IMR-90 (cell line): ENCODE measurements at regions not wholly inside any gene's neighbourhood (a gene's known extent, or its start where the extent isn't known, plus 50 kb on each side); places are given as distances from the start of the nearest gene placed in this dataset.

Experiments used
- ATAC-seq: fragments of 200-7000 bp; cut with Tn5 transposase; 2 replicates; pipeline ENCODE4 v1.9.1; 2020; ENCODE audit warnings: low read depth, mild to moderate bottlenecking, moderate library complexity
- BruUV-seq: library from RNA; stranded (reverse); fragments of 400-500 nt; replicated peaks from 2 replicates; lab custom pipeline; 2021; lab: Mats Ljungman, UMichigan
- CTCF ChIA-PET: fragments of 300-600 bp; formaldehyde crosslinking; extraction: SDS; loops from one replicate; lab custom pipeline; 2021; ENCODE audit warnings: antibody characterized with exemption; lab: Yijun Ruan, JAX
- POLR2A ChIA-PET: fragments of 300-600 bp; sonication (Branson Sonifier 250); formaldehyde crosslinking; loops from one replicate; lab custom pipeline; 2022; ENCODE audit warnings: antibody characterized with exemption; ENCODE audit not compliant: unreplicated experiment; lab: Charles Lee
- DNase-seq: peaks from one replicate; pipeline ENCODE4 v3.0.0; 2013
- H2AFZ ChIP-seq: replicated peaks from 2 replicates; pipeline ENCODE3; 2013; ENCODE audit warnings: low read length, mild to moderate bottlenecking; ENCODE audit not compliant: poor library complexity
- H2AK5ac ChIP-seq: 2 replicates; pipeline ENCODE4 v1.6.1; 2013; ENCODE audit warnings: low read depth, low read length, inconsistent platforms
- H2AK9ac ChIP-seq: replicated peaks from 2 replicates; pipeline ENCODE3; 2013; ENCODE audit warnings: mild to moderate bottlenecking, low read depth, low read length, moderate library complexity; ENCODE audit not compliant: poor library complexity
- H2BK120ac ChIP-seq: 2 replicates; pipeline ENCODE4 v1.6.1; 2013; ENCODE audit warnings: low read depth, low read length, inconsistent platforms
- H2BK15ac ChIP-seq: 3 replicates; pipeline ENCODE4 v1.6.1; 2013; ENCODE audit warnings: low read depth, low read length, inconsistent platforms
- H2BK20ac ChIP-seq: 2 replicates; pipeline ENCODE4 v1.6.1; 2013; ENCODE audit warnings: low read depth, mild to moderate bottlenecking, inconsistent platforms, low read length, moderate library complexity
- H2BK5ac ChIP-seq: 2 replicates; pipeline ENCODE4 v1.6.1; 2013; ENCODE audit warnings: mild to moderate bottlenecking, low read depth, low read length, inconsistent platforms; ENCODE audit not compliant: poor library complexity, severe bottlenecking
- H3K14ac ChIP-seq: replicated peaks from 2 replicates; pipeline ENCODE4 v1.6.1; 2013; ENCODE audit warnings: low read depth, low read length, inconsistent platforms
- H3K18ac ChIP-seq: 2 replicates; pipeline ENCODE4 v1.6.1; 2013; ENCODE audit warnings: low read depth, low read length, control low read depth
- H3K23ac ChIP-seq: 2 replicates; pipeline ENCODE4 v1.6.1; 2013; ENCODE audit warnings: low read depth, low read length, inconsistent platforms
- H3K27ac ChIP-seq: 2 replicates; pipeline ENCODE4 v1.5.1; 2013; ENCODE audit warnings: mild to moderate bottlenecking, control low read depth, low read length; ENCODE audit not compliant: insufficient read depth
- H3K27me3 ChIP-seq: 2 replicates; pipeline ENCODE4 v1.6.1; 2013; ENCODE audit warnings: low read length; ENCODE audit not compliant: control insufficient read depth, insufficient read depth
- H3K36me3 ChIP-seq: 2 replicates; pipeline ENCODE4 v1.6.1; 2013; ENCODE audit warnings: low read length, mixed read lengths; ENCODE audit not compliant: control insufficient read depth, insufficient read depth
- H3K4ac ChIP-seq: 2 replicates; pipeline ENCODE4 v1.6.1; 2013; ENCODE audit warnings: low read depth, low read length, inconsistent platforms
- H3K4me1 ChIP-seq: 2 replicates; pipeline ENCODE4 v1.6.1; 2013; ENCODE audit warnings: low read length, mixed read lengths; ENCODE audit not compliant: control insufficient read depth, insufficient read depth
- H3K4me2 ChIP-seq: 2 replicates; pipeline ENCODE4 v1.6.1; 2013; ENCODE audit warnings: low read depth, mild to moderate bottlenecking, control low read depth, low read length, moderate library complexity
- H3K4me3 ChIP-seq: 2 replicates; pipeline ENCODE4 v1.5.1; 2013; ENCODE audit warnings: low read depth, mild to moderate bottlenecking, control low read depth, low read length, moderate library complexity; ENCODE audit not compliant: insufficient read depth
- H3K56ac ChIP-seq: 2 replicates; pipeline ENCODE4 v1.6.1; 2013; ENCODE audit warnings: low read length, inconsistent platforms; ENCODE audit not compliant: insufficient read depth; ENCODE audit errors: extremely low read depth
- H3K79me1 ChIP-seq, 2 experiments: 2 replicates each; pipeline ENCODE4 v1.6.1; 2013; ENCODE audit warnings: low read length in 2 of 2, inconsistent platforms in 1 of 2, low read depth in 1 of 2
- H3K9ac ChIP-seq: 2 replicates; pipeline ENCODE4 v1.6.1; 2013; ENCODE audit warnings: low read depth, low read length, control low read depth
- H3K9me1 ChIP-seq: 2 replicates; pipeline ENCODE4 v1.6.1; 2013; ENCODE audit warnings: low read length, inconsistent platforms; ENCODE audit not compliant: insufficient read depth
- H3K9me3 ChIP-seq: 2 replicates; pipeline ENCODE4 v1.6.1; 2013; ENCODE audit warnings: low read length; ENCODE audit not compliant: control insufficient read depth, insufficient read depth
- H4K20me1 ChIP-seq: 2 replicates; pipeline ENCODE4 v1.6.1; 2013; ENCODE audit warnings: low read length, inconsistent platforms; ENCODE audit not compliant: insufficient read depth
- H4K5ac ChIP-seq: 2 replicates; pipeline ENCODE4 v1.6.1; 2013; ENCODE audit warnings: mild to moderate bottlenecking, low read depth, low read length, control low read depth
- H4K8ac ChIP-seq, 2 experiments: 2 replicates each; pipeline ENCODE4 v1.6.1; 2013; ENCODE audit warnings: low read depth in 2 of 2, low read length in 2 of 2, control low read depth in 1 of 2, inconsistent platforms in 1 of 2
- H4K91ac ChIP-seq: 2 replicates; pipeline ENCODE4 v1.6.1; 2013; ENCODE audit warnings: low read depth, low read length, inconsistent platforms; ENCODE audit not compliant: insufficient read depth
- BHLHE40 ChIP-seq: fragments of 150-350 bp; IDR thresholded peaks from 2 replicates; pipeline ENCODE4 v1.6.1; 2016; ENCODE audit warnings: mild to moderate bottlenecking, low read depth, low read length
- CHD1 ChIP-seq: IDR thresholded peaks from 2 replicates; pipeline ENCODE4 v1.6.1; 2012; ENCODE audit warnings: low read depth, low read length, improper control_type of control experiment
- MAZ ChIP-seq: IDR thresholded peaks from 2 replicates; pipeline ENCODE4 v1.6.1; 2012; ENCODE audit warnings: low read depth, mild to moderate bottlenecking, low read length, improper control_type of control experiment, moderate library complexity, borderline replicate concordance
- RAD21 ChIP-seq: IDR thresholded peaks from 2 replicates; pipeline ENCODE4 v1.6.1; 2012; ENCODE audit warnings: low read length, improper control_type of control experiment
- RCOR1 ChIP-seq: IDR thresholded peaks from 2 replicates; pipeline ENCODE4 v1.6.1; 2012; ENCODE audit warnings: mild to moderate bottlenecking, low read length, improper control_type of control experiment; ENCODE audit not compliant: insufficient replicate concordance
- RFX5 ChIP-seq: IDR thresholded peaks from 2 replicates; pipeline ENCODE4 v1.8.0; 2012; ENCODE audit warnings: low read depth, mild to moderate bottlenecking, low read length, moderate library complexity
- SMC3 ChIP-seq: fragments of 150-350 bp; IDR thresholded peaks from 2 replicates; pipeline ENCODE4 v1.6.1; 2016; ENCODE audit warnings: low read depth, mild to moderate bottlenecking, antibody characterized with exemption, low read length, moderate library complexity
- dilution Hi-C: fragments of 300-500 bp; cut with HindIII; formaldehyde crosslinking; loops from one replicate; pipeline ENCODE4 v1.14.3; 2018; ENCODE audit warnings: low sequenced_read_pairs; ENCODE audit not compliant: unreplicated experiment
- in situ Hi-C: fragments of 300-500 bp; cut with MboI; formaldehyde crosslinking; loops from 3 replicates; pipeline ENCODE4 v1.14.3; 2019; ENCODE audit warnings: low sequenced_read_pairs, inconsistent platforms, mixed read lengths
- intact Hi-C: fragments of 100-400 bp; cut with micrococcal nuclease; formaldehyde crosslinking; loops from 2 replicates; pipeline ENCODE4 v1.10.0; 2022
- TF ChIP-seq, protein P1 (sequence below): fragments of 150-350 bp; IDR thresholded peaks from 2 replicates; pipeline ENCODE4 v1.6.1; 2017; ENCODE audit warnings: mild to moderate bottlenecking, antibody characterized with exemption, low read length, low read depth

GRCh38 chr5:125109293-125109692 lies 362.9 kb upstream of the ZNF608 start:
- H3K9ac ChIP-seq = no peak overlapping the region
- H3K9me3 ChIP-seq = no peaks in the 10 kb centered on the region
- no peak overlapping the region for H3K18ac ChIP-seq
- H4K91ac ChIP-seq = no peak overlapping the region
- no peak overlapping the region for H3K23ac ChIP-seq
- in situ Hi-C loops = no loop called here
- H2BK20ac ChIP-seq = no peak overlapping the region
- no peak overlapping the region for H2BK5ac ChIP-seq
- no peak overlapping the region for H2AK5ac ChIP-seq
- dilution Hi-C loops = no loop called here
- ChIA-PET POLR2A (no interaction called here), CTCF (no interaction called here)
- no peak overlapping the region for H2AFZ ChIP-seq
- no peak overlapping the region for H3K56ac ChIP-seq
- no peak overlapping the region for H2BK120ac ChIP-seq
- H3K14ac ChIP-seq = no peak overlapping the region
- no peaks in the 10 kb centered on the region for H3K36me3 ChIP-seq
- intact Hi-C loops = no loop called here
- no peaks in the 10 kb centered on the region for H3K9me1 ChIP-seq
- peaks cover 5% of the 10 kb centered on the region; the same call in 1 of the 2 replicates for H3K4me1 ChIP-seq
- H3K27ac ChIP-seq = no peak overlapping the region
- DNase-seq (no peak), ATAC-seq (no peak)
- no peak overlapping the region for H2BK15ac ChIP-seq
- no TSS peak for BruUV-seq
- H4K20me1 ChIP-seq = no peaks in the 10 kb centered on the region
- H3K79me1 ChIP-seq = no peaks in the 10 kb centered on the region
- H3K4me3 ChIP-seq = no peak overlapping the region
- no peak overlapping the region for H3K4me2 ChIP-seq
- no peaks in the 10 kb centered on the region for H3K27me3 ChIP-seq
- no peak overlapping the region for H4K8ac ChIP-seq
- H3K4ac ChIP-seq = no peak overlapping the region
- no peak overlapping the region for H2AK9ac ChIP-seq
- H4K5ac ChIP-seq = no peak overlapping the region
- TF ChIP-seq SMC3 (no peak), MAZ (no peak), BHLHE40 (no peak), RCOR1 (no peak), RFX5 (no peak), CHD1 (no peak), RAD21 (no peak)
- TF ChIP-seq, protein P1, sequence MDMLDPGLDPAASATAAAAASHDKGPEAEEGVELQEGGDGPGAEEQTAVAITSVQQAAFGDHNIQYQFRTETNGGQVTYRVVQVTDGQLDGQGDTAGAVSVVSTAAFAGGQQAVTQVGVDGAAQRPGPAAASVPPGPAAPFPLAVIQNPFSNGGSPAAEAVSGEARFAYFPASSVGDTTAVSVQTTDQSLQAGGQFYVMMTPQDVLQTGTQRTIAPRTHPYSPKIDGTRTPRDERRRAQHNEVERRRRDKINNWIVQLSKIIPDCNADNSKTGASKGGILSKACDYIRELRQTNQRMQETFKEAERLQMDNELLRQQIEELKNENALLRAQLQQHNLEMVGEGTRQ = no peak
